IMR-90 (cell line): ENCODE measurements at regions not wholly inside any gene's neighbourhood (a gene's known extent, or its start where the extent isn't known, plus 50 kb on each side); places are given as distances from the start of the nearest gene placed in this dataset.

Source experiments
- ATAC-seq: fragments of 200-7000 bp; cut with Tn5 transposase; 2 replicates; pipeline ENCODE4 v1.9.1; 2020; ENCODE audit warnings: low read depth, mild to moderate bottlenecking, moderate library complexity
- BruUV-seq: library from RNA; stranded (reverse); fragments of 400-500 nt; replicated peaks from 2 replicates; lab custom pipeline; 2021; lab: Mats Ljungman, UMichigan
- CTCF ChIA-PET: fragments of 300-600 bp; formaldehyde crosslinking; extraction: SDS; loops from one replicate; lab custom pipeline; 2021; ENCODE audit warnings: antibody characterized with exemption; lab: Yijun Ruan, JAX
- POLR2A ChIA-PET: fragments of 300-600 bp; sonication (Branson Sonifier 250); formaldehyde crosslinking; loops from one replicate; lab custom pipeline; 2022; ENCODE audit warnings: antibody characterized with exemption; ENCODE audit not compliant: unreplicated experiment; lab: Charles Lee
- DNase-seq: peaks from one replicate; pipeline ENCODE4 v3.0.0; 2013
- H2AFZ ChIP-seq: replicated peaks from 2 replicates; pipeline ENCODE3; 2013; ENCODE audit warnings: low read length, mild to moderate bottlenecking; ENCODE audit not compliant: poor library complexity
- H2AK5ac ChIP-seq: 2 replicates; pipeline ENCODE4 v1.6.1; 2013; ENCODE audit warnings: low read depth, low read length, inconsistent platforms
- H2AK9ac ChIP-seq: replicated peaks from 2 replicates; pipeline ENCODE3; 2013; ENCODE audit warnings: mild to moderate bottlenecking, low read depth, low read length, moderate library complexity; ENCODE audit not compliant: poor library complexity
- H2BK120ac ChIP-seq: 2 replicates; pipeline ENCODE4 v1.6.1; 2013; ENCODE audit warnings: low read depth, low read length, inconsistent platforms
- H2BK15ac ChIP-seq: 3 replicates; pipeline ENCODE4 v1.6.1; 2013; ENCODE audit warnings: low read depth, low read length, inconsistent platforms
- H2BK20ac ChIP-seq: 2 replicates; pipeline ENCODE4 v1.6.1; 2013; ENCODE audit warnings: low read depth, mild to moderate bottlenecking, inconsistent platforms, low read length, moderate library complexity
- H2BK5ac ChIP-seq: 2 replicates; pipeline ENCODE4 v1.6.1; 2013; ENCODE audit warnings: mild to moderate bottlenecking, low read depth, low read length, inconsistent platforms; ENCODE audit not compliant: poor library complexity, severe bottlenecking
- H3K14ac ChIP-seq: replicated peaks from 2 replicates; pipeline ENCODE4 v1.6.1; 2013; ENCODE audit warnings: low read depth, low read length, inconsistent platforms
- H3K18ac ChIP-seq: 2 replicates; pipeline ENCODE4 v1.6.1; 2013; ENCODE audit warnings: low read depth, low read length, control low read depth
- H3K23ac ChIP-seq: 2 replicates; pipeline ENCODE4 v1.6.1; 2013; ENCODE audit warnings: low read depth, low read length, inconsistent platforms
- H3K27ac ChIP-seq: 2 replicates; pipeline ENCODE4 v1.5.1; 2013; ENCODE audit warnings: mild to moderate bottlenecking, control low read depth, low read length; ENCODE audit not compliant: insufficient read depth
- H3K27me3 ChIP-seq: 2 replicates; pipeline ENCODE4 v1.6.1; 2013; ENCODE audit warnings: low read length; ENCODE audit not compliant: control insufficient read depth, insufficient read depth
- H3K36me3 ChIP-seq: 2 replicates; pipeline ENCODE4 v1.6.1; 2013; ENCODE audit warnings: low read length, mixed read lengths; ENCODE audit not compliant: control insufficient read depth, insufficient read depth
- H3K4ac ChIP-seq: 2 replicates; pipeline ENCODE4 v1.6.1; 2013; ENCODE audit warnings: low read depth, low read length, inconsistent platforms
- H3K4me1 ChIP-seq: 2 replicates; pipeline ENCODE4 v1.6.1; 2013; ENCODE audit warnings: low read length, mixed read lengths; ENCODE audit not compliant: control insufficient read depth, insufficient read depth
- H3K4me2 ChIP-seq: 2 replicates; pipeline ENCODE4 v1.6.1; 2013; ENCODE audit warnings: low read depth, mild to moderate bottlenecking, control low read depth, low read length, moderate library complexity
- H3K4me3 ChIP-seq: 2 replicates; pipeline ENCODE4 v1.5.1; 2013; ENCODE audit warnings: low read depth, mild to moderate bottlenecking, control low read depth, low read length, moderate library complexity; ENCODE audit not compliant: insufficient read depth
- H3K56ac ChIP-seq: 2 replicates; pipeline ENCODE4 v1.6.1; 2013; ENCODE audit warnings: low read length, inconsistent platforms; ENCODE audit not compliant: insufficient read depth; ENCODE audit errors: extremely low read depth
- H3K79me1 ChIP-seq, 2 experiments: 2 replicates each; pipeline ENCODE4 v1.6.1; 2013; ENCODE audit warnings: low read length in 2 of 2, inconsistent platforms in 1 of 2, low read depth in 1 of 2
- H3K9ac ChIP-seq: 2 replicates; pipeline ENCODE4 v1.6.1; 2013; ENCODE audit warnings: low read depth, low read length, control low read depth
- H3K9me1 ChIP-seq: 2 replicates; pipeline ENCODE4 v1.6.1; 2013; ENCODE audit warnings: low read length, inconsistent platforms; ENCODE audit not compliant: insufficient read depth
- H3K9me3 ChIP-seq: 2 replicates; pipeline ENCODE4 v1.6.1; 2013; ENCODE audit warnings: low read length; ENCODE audit not compliant: control insufficient read depth, insufficient read depth
- H4K20me1 ChIP-seq: 2 replicates; pipeline ENCODE4 v1.6.1; 2013; ENCODE audit warnings: low read length, inconsistent platforms; ENCODE audit not compliant: insufficient read depth
- H4K5ac ChIP-seq: 2 replicates; pipeline ENCODE4 v1.6.1; 2013; ENCODE audit warnings: mild to moderate bottlenecking, low read depth, low read length, control low read depth
- H4K8ac ChIP-seq, 2 experiments: 2 replicates each; pipeline ENCODE4 v1.6.1; 2013; ENCODE audit warnings: low read depth in 2 of 2, low read length in 2 of 2, control low read depth in 1 of 2, inconsistent platforms in 1 of 2
- H4K91ac ChIP-seq: 2 replicates; pipeline ENCODE4 v1.6.1; 2013; ENCODE audit warnings: low read depth, low read length, inconsistent platforms; ENCODE audit not compliant: insufficient read depth
- CHD1 ChIP-seq: IDR thresholded peaks from 2 replicates; pipeline ENCODE4 v1.6.1; 2012; ENCODE audit warnings: low read depth, low read length, improper control_type of control experiment
- FOS ChIP-seq: fragments of 150-350 bp; IDR thresholded peaks from 2 replicates; pipeline ENCODE4 v1.6.1; 2016; ENCODE audit warnings: low read depth, low read length
- MAFK ChIP-seq: IDR thresholded peaks from 2 replicates; pipeline ENCODE4 v1.6.1; 2012; ENCODE audit warnings: low read depth, low read length, improper control_type of control experiment
- MAZ ChIP-seq: IDR thresholded peaks from 2 replicates; pipeline ENCODE4 v1.6.1; 2012; ENCODE audit warnings: low read depth, mild to moderate bottlenecking, low read length, improper control_type of control experiment, moderate library complexity, borderline replicate concordance
- RCOR1 ChIP-seq: IDR thresholded peaks from 2 replicates; pipeline ENCODE4 v1.6.1; 2012; ENCODE audit warnings: mild to moderate bottlenecking, low read length, improper control_type of control experiment; ENCODE audit not compliant: insufficient replicate concordance
- SMC3 ChIP-seq: fragments of 150-350 bp; IDR thresholded peaks from 2 replicates; pipeline ENCODE4 v1.6.1; 2016; ENCODE audit warnings: low read depth, mild to moderate bottlenecking, antibody characterized with exemption, low read length, moderate library complexity
- WGBS, 2 experiments: methylation state at CpG; one replicate each; pipeline versions ENCODE4 v1.1.5 to v1.1.7; 2013; ENCODE audit warnings: missing lambda C conversion rate in 2 of 2; ENCODE audit not compliant: insufficient read length in 1 of 2; ENCODE audit errors: extremely low coverage in 2 of 2; 5-methylcytosine and 5-hydroxymethylcytosine counted together
- dilution Hi-C: fragments of 300-500 bp; cut with HindIII; formaldehyde crosslinking; loops from one replicate; pipeline ENCODE4 v1.14.3; 2018; ENCODE audit warnings: low sequenced_read_pairs; ENCODE audit not compliant: unreplicated experiment
- in situ Hi-C: fragments of 300-500 bp; cut with MboI; formaldehyde crosslinking; loops from 3 replicates; pipeline ENCODE4 v1.14.3; 2019; ENCODE audit warnings: low sequenced_read_pairs, inconsistent platforms, mixed read lengths
- intact Hi-C: fragments of 100-400 bp; cut with micrococcal nuclease; formaldehyde crosslinking; loops from 2 replicates; pipeline ENCODE4 v1.10.0; 2022

DNA sequence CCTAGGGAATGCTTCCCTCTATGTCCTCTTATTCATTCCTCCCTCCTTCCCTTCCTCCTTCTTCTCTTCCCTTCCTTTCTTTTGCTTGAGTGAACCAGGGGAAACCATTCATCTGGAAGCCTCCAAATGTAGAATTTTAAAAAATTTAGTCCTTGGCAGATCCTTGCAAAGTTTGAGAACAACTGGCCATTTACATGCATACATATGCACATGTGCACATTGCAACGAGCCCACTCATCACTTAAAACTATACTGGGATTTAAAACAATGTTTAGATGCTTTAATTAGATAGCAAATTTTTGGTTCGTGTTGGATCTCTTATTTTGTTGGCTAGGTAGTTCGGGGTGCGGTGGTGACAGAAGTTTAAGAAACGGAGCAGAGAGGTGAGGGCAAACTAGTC is 68.0 kb upstream of the HMGA2 start:
- H2BK5ac ChIP-seq: no peak overlapping the region
- no CpG with 5 or more reads among the region's 5 CpGs for WGBS, 2 experiments
- H3K4me2 ChIP-seq: no peak overlapping the region
- ChIA-PET POLR2A (no interaction called here), CTCF (no interaction called here)
- DNase-seq (no peak), ATAC-seq (no peak)
- no peaks in the 10 kb centered on the region for H3K9me3 ChIP-seq
- no peak overlapping the region for H3K9ac ChIP-seq
- in situ Hi-C loops (no loop called here), dilution Hi-C loops (no loop called here), intact Hi-C loops (no loop called here)
- H3K56ac ChIP-seq: no peak overlapping the region
- no peak overlapping the region for H3K27ac ChIP-seq
- BruUV-seq: no TSS peak
- TF ChIP-seq MAZ (no peak), SMC3 (no peak), MAFK (no peak), CHD1 (no peak), FOS (no peak), RCOR1 (no peak)
- H3K79me1 ChIP-seq: no peaks in the 10 kb centered on the region
- no peak overlapping the region for H3K14ac ChIP-seq
- no peaks in the 10 kb centered on the region for H4K20me1 ChIP-seq
- no peak overlapping the region for H4K91ac ChIP-seq
- no peak overlapping the region for H2AK9ac ChIP-seq
- no peak overlapping the region for H3K4ac ChIP-seq
- no peak overlapping the region for H4K8ac ChIP-seq
- no peak overlapping the region for H3K18ac ChIP-seq
- H3K36me3 ChIP-seq: no peaks in the 10 kb centered on the region
- H2BK120ac ChIP-seq: no peak overlapping the region
- H2BK15ac ChIP-seq: no peak overlapping the region
- H2AK5ac ChIP-seq: no peak overlapping the region
- no peaks in the 10 kb centered on the region for H3K9me1 ChIP-seq
- H2AFZ ChIP-seq: no peak overlapping the region
- no peak overlapping the region for H2BK20ac ChIP-seq
- no peaks in the 10 kb centered on the region for H3K4me1 ChIP-seq
- no peak overlapping the region for H3K23ac ChIP-seq
- no peak overlapping the region for H3K4me3 ChIP-seq
- no peak overlapping the region for H4K5ac ChIP-seq
- no peaks in the 10 kb centered on the region for H3K27me3 ChIP-seq
